Stimulated activated naive B cell treated with anti-CD40 and anti-IgM and Interleukin-4, amounts not matched to agents 10 μg/mL and 1 μg/mL and 100 μg/mL, for 72 hours (primary cell): ENCODE measurements at regions not wholly inside any gene's neighbourhood (a gene's known extent, or its start where the extent isn't known, plus 50 kb on each side); places are given as distances from the start of the nearest gene placed in this dataset.
A peak's percentile ranks its signal among the peaks of the same experiment; 100 is the strongest.

Source experiments
- ATAC-seq, 2 donors: fragments of 150-1000 bp; cut with Tn5 transposase; replicated peaks; 2 replicates each; pipeline ENCODE4 v1.10.0; 2021; ENCODE audit warnings: moderate library complexity in 1 of 2
- DNase-seq: peaks from one replicate; pipeline ENCODE4 v3.0.0; 2021
- H3K27ac Mint-ChIP-seq: one replicate; pipeline ENCODE4 v1.8.0; 2022; ENCODE audit warnings: mild to moderate bottlenecking, mixed read lengths
- H3K27me3 Mint-ChIP-seq, 2 donors: one replicate each; pipeline ENCODE4 v1.8.0; 2022; ENCODE audit warnings: mixed read lengths in 2 of 2
- H3K36me3 Mint-ChIP-seq, 2 donors: one replicate each; pipeline ENCODE4 v1.8.0; 2022; ENCODE audit warnings: mixed read lengths in 2 of 2, mild to moderate bottlenecking in 1 of 2
- H3K4me1 Mint-ChIP-seq, 2 donors: one replicate each; pipeline ENCODE4 v1.8.0; 2022; ENCODE audit warnings: mixed read lengths in 2 of 2, mild to moderate bottlenecking in 1 of 2
- H3K4me3 Mint-ChIP-seq, 2 donors: one replicate each; pipeline ENCODE4 v1.8.0; 2022; ENCODE audit warnings: mild to moderate bottlenecking in 2 of 2, mixed read lengths in 2 of 2, moderate library complexity in 1 of 2
- H3K9me3 Mint-ChIP-seq, 2 donors: one replicate each; pipeline ENCODE4 v1.8.0; 2022; ENCODE audit warnings: mixed read lengths in 2 of 2, mild to moderate bottlenecking in 1 of 2

GRCh38 chr5:120400356-120400755 lies 63.7 kb upstream of the PRR16 start:
- H3K27ac Mint-ChIP-seq: no peak overlapping the region
- H3K4me3 Mint-ChIP-seq: no peak overlapping the region
- H3K36me3 Mint-ChIP-seq: peaks cover 0 to 5% of the 10 kb centered on the region in 2 donors
- H3K9me3 Mint-ChIP-seq: peaks cover 10 to 15% of the 10 kb centered on the region in 2 donors
- ATAC-seq (peak in 1 of 2 donors; percentile 29), DNase-seq (no peak)
- peaks cover 1 to 8% of the 10 kb centered on the region in 2 donors for H3K4me1 Mint-ChIP-seq
- H3K27me3 Mint-ChIP-seq: peaks cover 0 to 5% of the 10 kb centered on the region in 2 donors

- Mint-ChIP-seq H3K27me3 (peaks cover 0 to 5% of the 10 kb centered on the region in 2 donors), H3K9me3 (peaks cover 12 to 15% of the 10 kb centered on the region in 2 donors), H3K4me3 (no peak overlapping the region), H3K36me3 (peaks cover 0 to 5% of the 10 kb centered on the region in 2 donors), H3K4me1 (peaks cover 4 to 10% of the 10 kb centered on the region in 2 donors), H3K27ac (no peak overlapping the region)
- ATAC-seq (no peak), DNase-seq (no peak)
Measured at GRCh38 chr5:120402606-120403005, 61.5 kb upstream of the PRR16 start.

- H3K27me3 Mint-ChIP-seq: no peaks in the 10 kb centered on the region
- ATAC-seq (peak; percentile 19 to 45), DNase-seq (no peak)
- no peak overlapping the region for H3K27ac Mint-ChIP-seq
- peaks cover 3 to 5% of the 10 kb centered on the region in 2 donors for H3K9me3 Mint-ChIP-seq
- peaks cover 4 to 10% of the 10 kb centered on the region in 2 donors for H3K4me1 Mint-ChIP-seq
- no peak overlapping the region for H3K4me3 Mint-ChIP-seq
- H3K36me3 Mint-ChIP-seq: no peaks in the 10 kb centered on the region
Measured at GRCh38 chr5:120405286-120405864, 58.7 kb upstream of the PRR16 start.

GRCh38 chr5:120405923-120406322 lies 58.2 kb upstream of the PRR16 start:
- peaks cover 7% of the 10 kb centered on the region in 2 donors for H3K9me3 Mint-ChIP-seq
- ATAC-seq: peak; percentile 63 to 78
- H3K4me1 Mint-ChIP-seq: peaks cover 4 to 10% of the 10 kb centered on the region in 2 donors

GRCh38 chr5:120413686-120414085 lies 50.4 kb upstream of the PRR16 start:
- DNase-seq: no peak
- no peak overlapping the region for H3K4me3 Mint-ChIP-seq

More at GRCh38 chr5:120405923-120406322, 58.2 kb upstream of the PRR16 start:
- no peak for DNase-seq
- H3K27ac Mint-ChIP-seq: no peak overlapping the region
- no peaks in the 10 kb centered on the region for H3K36me3 Mint-ChIP-seq
- no peak overlapping the region for H3K4me3 Mint-ChIP-seq
- H3K27me3 Mint-ChIP-seq: no peaks in the 10 kb centered on the region

More at GRCh38 chr5:120413686-120414085, 50.4 kb upstream of the PRR16 start:
- Mint-ChIP-seq H3K36me3 (no peaks in the 10 kb centered on the region), H3K9me3 (peaks cover 5 to 7% of the 10 kb centered on the region in 2 donors), H3K27me3 (no peaks in the 10 kb centered on the region), H3K4me1 (no peaks in the 10 kb centered on the region), H3K27ac (no peak overlapping the region)
- no peak for ATAC-seq
